HG03280 (cell line): ENCODE measurements at regions not wholly inside any gene's neighbourhood (a gene's known extent, or its start where the extent isn't known, plus 50 kb on each side); places are given as distances from the start of the nearest gene placed in this dataset.
"Not testable (repeated sequence)": the region's sequence is repeated elsewhere in the genome, so short reads cannot be mapped to it uniquely, and the experiment has no call there.

Experiments used
- ATAC-seq: cut with Tn5 transposase; IDR thresholded peaks from one replicate; pipeline ENCODE4 v1.9.1; 2021; ENCODE audit warnings: mild to moderate bottlenecking, moderate library complexity; ENCODE audit not compliant: unreplicated experiment

- ATAC-seq = not testable (repeated sequence)
These were observed 1447.2 kb downstream of the RAPGEF2 start for GRCh38 chr4:160549951-160550519.

- no peak for ATAC-seq
These were observed 1459.8 kb downstream of the RAPGEF2 start for GRCh38 chr4:160562661-160563060.

- no peak for ATAC-seq
These were observed 1460.8 kb downstream of the RAPGEF2 start for GRCh38 chr4:160563552-160564282.

GRCh38 chr4:160567634-160568033 is 1464.8 kb downstream of the RAPGEF2 start:
- no peak for ATAC-seq

- ATAC-seq = no peak
These were observed 1467.4 kb downstream of the RAPGEF2 start for GRCh38 chr4:160570271-160570670.

- not testable (repeated sequence) for ATAC-seq
These were observed 1471.4 kb downstream of the RAPGEF2 start for GRCh38 chr4:160574272-160574671.

- ATAC-seq = no peak
These were observed 1477.7 kb downstream of the RAPGEF2 start for GRCh38 chr4:160580581-160580980.

- ATAC-seq = no peak
These were observed 1489.4 kb downstream of the RAPGEF2 start for GRCh38 chr4:160592258-160592657.

- ATAC-seq = no peak
These were observed 1492.8 kb downstream of the RAPGEF2 start for GRCh38 chr4:160595646-160596045.

- no peak for ATAC-seq
These were observed 1501.7 kb downstream of the RAPGEF2 start for GRCh38 chr4:160604541-160604940.

- no peak for ATAC-seq
These were observed 1508.3 kb downstream of the RAPGEF2 start for GRCh38 chr4:160611181-160611580.

GRCh38 chr4:160631044-160631443 is 1528.2 kb downstream of the RAPGEF2 start:
- ATAC-seq = no peak

GRCh38 chr4:160652790-160653189 is 1511.0 kb downstream of the FSTL5 start:
- ATAC-seq = no peak

- ATAC-seq = no peak
These were observed 1488.2 kb downstream of the FSTL5 start for GRCh38 chr4:160675550-160675949.

GRCh38 chr4:160685729-160686128 is 1478.1 kb downstream of the FSTL5 start:
- no peak for ATAC-seq

GRCh38 chr4:160701671-160702070 is 1462.1 kb downstream of the FSTL5 start:
- ATAC-seq = no peak

- ATAC-seq = no peak
These were observed 1454.8 kb downstream of the FSTL5 start for GRCh38 chr4:160709026-160709425.

- ATAC-seq = no peak
These were observed 1454.3 kb downstream of the FSTL5 start for GRCh38 chr4:160709546-160709945.

- no peak for ATAC-seq
These were observed 1447.2 kb downstream of the FSTL5 start for GRCh38 chr4:160716551-160716950.

- ATAC-seq = no peak
These were observed 1446.0 kb downstream of the FSTL5 start for GRCh38 chr4:160717848-160718247.

- no peak for ATAC-seq
These were observed 1439.7 kb downstream of the FSTL5 start for GRCh38 chr4:160724063-160724462.

- ATAC-seq = no peak
These were observed 1418.7 kb downstream of the FSTL5 start for GRCh38 chr4:160745126-160745525.

GRCh38 chr4:160746585-160746984 is 1417.2 kb downstream of the FSTL5 start:
- ATAC-seq = not testable (repeated sequence)
